ENCODE measurements at regions not wholly inside any gene's neighbourhood (a gene's known extent, or its start where the extent isn't known, plus 50 kb on each side); places are given as distances from the start of the nearest gene placed in this dataset.
"Not testable (repeated sequence)": the region's sequence is repeated elsewhere in the genome, so short reads cannot be mapped to it uniquely, and the experiment has no call there.

DNA sequence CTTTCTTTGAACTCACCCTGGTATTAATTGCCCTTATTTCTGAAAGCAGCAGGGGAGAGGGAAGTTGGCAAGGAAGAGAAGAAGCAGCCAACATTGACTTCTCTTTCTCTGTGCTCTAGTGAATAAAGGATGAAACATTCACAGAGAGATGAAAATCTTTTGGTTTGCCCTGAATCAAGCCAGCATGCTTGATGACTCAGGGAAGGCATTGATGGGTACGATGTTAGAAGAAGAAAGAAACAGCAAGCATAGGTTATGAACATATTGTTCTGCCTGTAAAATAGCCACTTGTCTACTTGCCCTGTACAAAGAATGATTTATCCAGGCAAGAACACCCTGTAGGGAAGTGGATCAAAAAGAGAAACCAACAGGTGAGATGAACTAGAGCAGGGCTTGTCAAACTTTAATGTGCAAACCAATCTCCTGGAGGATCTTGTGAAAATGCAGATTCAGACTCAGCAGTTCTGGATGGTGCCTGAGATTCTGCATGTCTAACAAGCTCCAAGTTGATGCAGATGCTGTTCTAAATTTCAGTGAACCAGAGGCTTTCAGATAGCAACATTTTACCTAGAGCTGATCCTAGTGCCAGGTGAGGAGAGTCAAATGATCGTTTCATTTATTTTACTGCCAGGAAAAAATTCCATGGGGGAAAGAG is 586.6 kb upstream of the TLE4 start:
- DNase-seq = no peak

DNA sequence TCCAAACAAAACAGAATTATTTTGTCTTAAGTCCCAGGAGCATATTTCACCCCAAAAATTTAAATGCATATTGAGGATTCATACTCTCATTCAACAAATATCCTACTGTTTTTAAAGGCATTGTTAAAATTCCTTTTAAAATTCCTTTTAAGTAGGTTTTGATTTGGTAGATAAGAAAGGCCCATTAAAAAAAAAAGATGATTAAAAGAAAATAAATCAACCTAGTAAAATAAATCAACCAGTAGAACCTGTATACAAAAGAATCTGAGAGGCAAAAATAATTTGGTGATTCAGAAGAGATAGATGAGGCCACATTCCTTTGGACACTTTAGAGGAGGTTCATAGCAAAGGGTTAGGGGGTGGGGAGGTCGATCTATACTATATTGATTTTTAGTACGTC is 585.3 kb upstream of the TLE4 start:
- DNase-seq = no peak

- DNase-seq = no peak
These were observed 582.6 kb upstream of the TLE4 start for GRCh38 chr9:78989031-78989658.

DNA sequence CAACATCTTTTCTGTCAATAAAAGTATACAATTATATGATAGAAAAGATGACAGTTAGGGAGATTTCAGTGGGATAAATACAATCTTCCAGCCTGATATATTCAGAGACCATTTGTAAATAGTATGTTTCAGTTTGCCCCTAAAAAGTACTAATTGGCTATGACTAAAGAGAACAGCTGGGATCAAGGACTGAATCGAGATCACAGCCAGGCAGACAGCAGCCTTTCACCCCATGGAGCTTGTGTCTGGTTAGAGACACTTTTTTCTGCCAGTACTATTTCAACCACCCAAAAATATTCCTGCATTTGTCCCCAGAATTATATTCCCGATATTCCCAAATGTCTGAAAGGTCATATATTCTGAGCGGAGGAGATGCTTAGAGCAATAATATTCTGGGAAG is 577.3 kb upstream of the TLE4 start:
- no peak for DNase-seq

DNA sequence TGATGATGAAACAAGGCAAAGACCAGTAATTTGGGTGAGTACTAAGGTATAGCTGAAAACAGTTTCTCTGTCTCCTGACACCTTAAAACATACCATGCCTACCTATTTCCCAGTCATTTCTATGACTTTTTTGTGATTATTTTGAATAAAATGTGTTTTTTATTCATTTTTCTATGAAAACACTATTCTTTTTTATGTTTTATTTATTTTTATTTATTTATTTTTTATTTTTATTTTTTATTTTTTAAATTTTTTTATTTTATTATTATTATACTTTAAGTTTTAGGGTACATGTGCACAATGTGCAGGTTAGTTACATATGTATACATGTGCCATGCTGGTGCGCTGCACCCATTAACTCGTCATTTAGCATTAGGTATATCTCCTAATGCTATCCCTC is 576.8 kb upstream of the TLE4 start:
- not testable (repeated sequence) for DNase-seq

GRCh38 chr9:78997296-78997695 is 574.5 kb upstream of the TLE4 start:
- DNase-seq = no peak

- DNase-seq = no peak
These were observed 571.3 kb upstream of the TLE4 start for GRCh38 chr9:79000230-79001002.

GRCh38 chr9:79001012-79001411 is 570.8 kb upstream of the TLE4 start:
- DNase-seq = no peak

GRCh38 chr9:79003514-79003913 is 568.3 kb upstream of the TLE4 start:
- DNase-seq = no peak

- no peak for DNase-seq
These were observed 567.7 kb upstream of the TLE4 start for GRCh38 chr9:79004032-79004431.

- DNase-seq = no peak
These were observed 565.2 kb upstream of the TLE4 start for GRCh38 chr9:79006546-79006945.

DNA sequence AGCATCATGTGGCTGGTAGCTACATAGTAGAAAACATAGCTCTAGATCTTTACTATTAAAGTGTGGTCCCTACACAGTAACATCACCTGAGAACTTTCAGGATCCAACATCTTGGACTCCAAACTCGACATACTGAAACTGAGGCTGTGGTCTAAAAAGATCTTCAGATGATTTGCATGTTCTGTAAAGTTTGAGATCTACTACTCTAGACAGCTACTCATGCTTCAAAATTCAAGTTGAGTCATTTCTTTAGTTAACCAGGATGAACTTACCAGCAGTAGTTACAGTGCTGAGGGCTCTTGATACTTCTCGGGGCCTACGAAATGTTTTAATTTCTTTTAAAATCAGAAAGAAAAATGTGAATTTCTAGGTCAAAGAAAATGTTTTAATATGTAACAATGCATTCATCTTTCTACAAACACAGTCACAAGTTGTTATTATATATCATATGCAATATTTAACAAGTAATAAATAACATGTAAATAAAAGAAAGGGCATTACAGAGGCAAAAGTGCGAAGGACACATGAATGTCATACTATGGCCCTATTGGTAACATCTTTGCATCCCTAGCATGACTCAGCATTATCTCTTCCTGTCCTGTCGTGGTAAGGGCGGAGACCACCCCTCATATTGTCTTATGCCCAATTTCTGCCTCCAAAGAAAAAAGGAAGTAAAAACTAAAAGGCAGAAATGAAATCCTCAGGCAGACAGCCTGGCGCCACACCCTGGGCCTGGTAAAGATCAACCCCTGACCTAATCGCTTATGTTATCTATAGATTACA is 563.9 kb upstream of the TLE4 start:
- no peak for DNase-seq

- DNase-seq = no peak
These were observed 562.8 kb upstream of the TLE4 start for GRCh38 chr9:79008916-79009315.

DNA sequence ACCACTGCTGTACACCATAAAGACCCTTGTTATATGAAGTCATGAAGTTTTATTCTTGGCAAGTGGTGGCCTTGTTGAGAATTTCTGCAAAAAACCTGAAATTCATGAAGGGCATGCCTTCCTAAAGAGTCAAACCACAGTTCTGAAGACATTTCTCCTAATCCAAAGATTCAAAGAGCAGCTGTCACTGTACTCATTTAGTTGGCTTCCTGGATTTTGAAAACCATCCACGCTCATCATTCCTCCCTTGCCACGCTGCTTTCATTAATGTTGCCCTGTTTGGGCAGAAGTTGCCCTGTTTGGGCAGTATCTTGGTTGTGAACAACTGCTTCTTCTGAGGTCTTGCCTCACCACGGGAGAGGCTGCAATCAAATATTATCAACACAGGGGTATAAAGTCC is 560.3 kb upstream of the TLE4 start:
- no peak for DNase-seq

- no peak for DNase-seq
These were observed 559.2 kb upstream of the TLE4 start for GRCh38 chr9:79012561-79012960.

DNA sequence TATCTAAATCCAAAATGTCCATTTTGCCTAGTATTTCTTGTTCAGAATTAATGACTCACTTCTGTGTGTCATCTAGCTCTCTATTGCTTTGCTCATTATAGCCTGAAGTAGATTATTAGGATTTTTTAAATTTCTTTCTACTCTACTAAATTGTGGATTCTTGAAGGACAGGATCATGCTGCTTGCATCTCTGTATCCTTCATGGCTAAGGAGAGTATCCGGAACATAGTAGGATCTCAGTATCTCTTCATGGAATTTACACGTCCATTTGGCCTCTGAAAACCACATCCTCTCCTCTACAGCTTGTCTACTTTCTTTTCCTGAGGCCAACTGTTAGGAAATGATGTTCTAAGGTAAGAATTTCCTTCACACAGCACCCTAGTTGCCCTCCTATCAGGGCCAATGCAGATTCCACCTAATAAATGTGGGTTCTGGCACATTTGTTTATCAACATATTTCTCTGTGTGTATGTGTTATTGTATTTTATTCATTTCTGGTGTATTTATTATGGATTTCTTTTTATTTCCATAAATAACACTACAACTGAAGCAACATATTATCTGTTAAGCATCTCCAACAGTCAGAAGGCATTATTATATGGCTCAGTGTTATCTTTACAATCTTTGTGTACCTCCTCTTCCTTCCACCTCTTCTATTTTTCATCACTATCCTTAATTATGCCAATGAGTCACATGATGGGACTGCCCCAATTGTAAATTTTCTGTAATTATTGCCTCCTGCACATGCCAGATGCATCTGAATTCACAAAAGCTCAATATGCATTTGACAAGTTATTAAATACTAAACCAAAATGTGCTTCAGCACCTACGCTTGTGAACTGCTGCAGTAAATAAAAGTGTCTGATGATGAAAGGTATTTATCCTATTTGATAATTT is 557.8 kb upstream of the TLE4 start:
- DNase-seq = no peak

GRCh38 chr9:79014929-79015699 is 556.7 kb upstream of the TLE4 start:
- peak; percentile 88 for DNase-seq

DNA sequence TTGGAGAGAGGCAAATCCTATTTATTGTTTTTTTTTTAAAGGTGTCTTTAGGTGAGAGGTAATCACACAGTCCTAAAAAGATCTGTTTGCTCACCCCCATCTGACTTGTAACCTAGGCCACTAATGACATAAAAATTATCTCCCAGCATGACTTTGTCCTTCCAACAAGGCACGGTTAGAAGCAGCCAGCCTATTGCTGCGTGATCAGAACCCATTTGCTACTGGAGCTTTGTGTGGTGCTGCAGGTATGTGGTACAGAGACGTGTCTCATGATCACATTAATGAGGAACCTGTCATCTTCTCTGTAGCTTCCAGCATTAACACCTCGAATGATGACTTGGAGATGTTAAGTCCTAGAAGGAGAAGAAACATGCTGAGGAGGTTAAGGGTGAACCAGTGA is 555.8 kb upstream of the TLE4 start:
- DNase-seq = peak; percentile 95

- peak; percentile 7 for DNase-seq
These were observed 551.5 kb upstream of the TLE4 start for GRCh38 chr9:79020276-79020675.

GRCh38 chr9:79021084-79021483 is 550.7 kb upstream of the TLE4 start:
- no peak for DNase-seq

DNA sequence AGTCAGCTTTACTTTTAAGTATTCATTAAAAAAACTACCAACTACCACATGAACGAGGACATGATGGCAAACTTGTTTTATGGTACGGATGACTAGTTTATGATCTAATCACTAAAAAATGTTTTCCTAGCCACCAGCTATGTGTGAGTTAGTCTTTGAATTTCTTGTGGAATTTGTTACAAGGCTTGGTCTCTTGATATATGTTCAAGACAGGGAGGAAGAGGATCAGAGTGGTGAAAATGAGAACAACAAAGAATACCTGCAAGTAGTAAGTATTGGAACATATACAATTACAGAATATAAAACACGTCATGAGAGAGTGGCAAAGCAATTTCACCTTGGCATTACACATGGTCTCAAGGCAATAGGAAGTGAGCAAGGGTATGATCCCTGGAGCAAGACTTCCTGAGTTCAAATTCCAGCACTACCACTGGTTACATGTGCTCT is 548.6 kb upstream of the TLE4 start:
- DNase-seq = no peak
